PC-3 (cell line): ENCODE measurements at regions not wholly inside any gene's neighbourhood (a gene's known extent, or its start where the extent isn't known, plus 50 kb on each side); places are given as distances from the start of the nearest gene placed in this dataset.

Experiments
- CTCF ChIP-seq: fragments of 300-600 bp; sonication (generic); conservative IDR thresholded peaks from 2 replicates; pipeline ENCODE4 v1.5.1; 2017; ENCODE audit warnings: antibody characterized with exemption, low read depth, mild to moderate bottlenecking, low read length
- EZH2 ChIP-seq: fragments of 300-600 bp; sonication (generic); IDR thresholded peaks from one replicate; pipeline ENCODE4 v1.6.1; 2017; ENCODE audit warnings: antibody characterized with exemption, mild to moderate bottlenecking, low read length; ENCODE audit not compliant: unreplicated experiment
- EZH2phosphoT487 ChIP-seq: fragments of 300-600 bp; sonication (generic); IDR thresholded peaks from 2 replicates; pipeline ENCODE4 v1.6.1; 2018; ENCODE audit warnings: mild to moderate bottlenecking, antibody characterized with exemption, low read length, borderline replicate concordance

DNA sequence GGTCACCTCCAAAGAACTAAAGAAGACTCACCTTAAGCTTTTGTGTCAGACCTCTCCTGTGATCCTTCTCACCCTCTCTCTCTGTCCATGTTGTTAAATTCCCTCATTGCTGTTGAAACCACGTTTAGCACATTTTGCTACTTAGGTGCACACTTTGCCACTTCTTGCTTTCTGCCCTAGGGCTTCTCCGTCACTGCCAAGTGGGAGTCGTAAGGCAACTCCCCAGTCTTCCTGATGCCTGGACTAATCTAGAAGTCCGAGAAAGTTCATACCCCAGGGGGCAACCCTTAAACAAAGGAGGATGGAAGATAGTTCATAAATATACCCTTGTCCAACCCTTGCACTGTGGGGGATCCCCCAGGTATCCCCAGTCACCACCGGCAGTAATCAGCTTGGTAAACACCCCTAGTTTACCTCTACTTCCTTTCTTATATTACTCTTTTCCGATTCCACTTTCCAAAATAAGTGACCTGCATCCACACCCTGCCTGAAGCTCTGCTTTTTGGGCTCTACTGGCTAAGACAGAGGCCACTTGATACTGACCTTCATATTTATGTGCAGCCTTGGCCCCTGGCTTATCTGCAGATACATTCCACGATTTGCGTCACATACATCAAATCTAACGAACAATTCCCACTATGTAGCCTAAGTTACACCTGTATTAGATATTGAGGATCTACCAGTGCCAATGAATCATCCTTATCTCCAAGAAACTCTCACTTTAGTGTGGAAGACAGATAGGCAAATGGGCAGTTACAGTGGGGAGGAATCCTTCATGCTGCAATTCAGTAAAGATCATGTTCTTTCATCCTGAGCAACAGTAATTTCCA, 776.2 kb downstream of the RNF144A start:
- no peak for TF ChIP-seq EZH2
- TF ChIP-seq CTCF: no peak
- TF ChIP-seq EZH2phosphoT487: no peak
